Neural cell (in vitro differentiated cells): ENCODE measurements at regions not wholly inside any gene's neighbourhood (a gene's known extent, or its start where the extent isn't known, plus 50 kb on each side); places are given as distances from the start of the nearest gene placed in this dataset.

Experiments used
- H2AFZ ChIP-seq: fragments of 200-600, 300-800 bp; sonication (generic), shearing (Covaris generic); 2 replicates; pipeline ENCODE4 v1.6.0; 2014; ENCODE audit warnings: low read depth, mild to moderate bottlenecking, antibody characterized with exemption, low read length, moderate library complexity
- H3F3A ChIP-seq: fragments of 200-600 bp; shearing (Covaris generic); 2 replicates; pipeline ENCODE4 v1.6.1; 2016; ENCODE audit warnings: mild to moderate bottlenecking, moderate library complexity, mixed read lengths, antibody characterized with exemption, low read length; ENCODE audit not compliant: insufficient read depth, poor library complexity, severe bottlenecking
- H3K27ac ChIP-seq: fragments of 200-600, 300-800 bp; sonication (generic), shearing (Covaris generic); 2 replicates; pipeline ENCODE4 v1.5.1; 2014; ENCODE audit warnings: mild to moderate bottlenecking, low read length, moderate library complexity
- H3K27me3 ChIP-seq: fragments of 300-800, 200-600 bp; sonication (generic), shearing (Covaris generic); 2 replicates; pipeline ENCODE4 v1.6.0; 2014; ENCODE audit warnings: mild to moderate bottlenecking, low read depth, low read length, moderate library complexity; ENCODE audit not compliant: insufficient read depth
- H3K36me3 ChIP-seq: fragments of 300-800, 200-600 bp; sonication (generic), shearing (Covaris generic); 2 replicates; pipeline ENCODE4 v1.5.1; 2014; ENCODE audit warnings: mild to moderate bottlenecking, antibody characterized with exemption, low read length, moderate library complexity; ENCODE audit not compliant: insufficient read depth
- H3K4me2 ChIP-seq: fragments of 300-800, 200-600 bp; sonication (generic), shearing (Covaris generic); 2 replicates; pipeline ENCODE4 v1.6.0; 2014; ENCODE audit warnings: mild to moderate bottlenecking, low read length
- H3K4me3 ChIP-seq: fragments of 300-800, 200-600 bp; sonication (generic), shearing (Covaris generic); 2 replicates; pipeline ENCODE4 v1.5.1; 2014; ENCODE audit warnings: mild to moderate bottlenecking, low read length, moderate library complexity
- H3K79me2 ChIP-seq: fragments of 200-600 bp; shearing (Covaris generic); replicated peaks from 2 replicates; pipeline ENCODE4 v1.6.0; 2014; ENCODE audit warnings: mild to moderate bottlenecking, low read length, moderate library complexity; ENCODE audit not compliant: insufficient read depth
- H3K9ac ChIP-seq: fragments of 300-800, 200-600 bp; sonication (generic), shearing (Covaris generic); 2 replicates; pipeline ENCODE4 v1.6.1; 2016; ENCODE audit warnings: mild to moderate bottlenecking, low read length, mixed read lengths
- H3K9me2 ChIP-seq: fragments of 200-600 bp; shearing (Covaris generic); 2 replicates; pipeline ENCODE4 v1.6.1; 2016; ENCODE audit warnings: mild to moderate bottlenecking, low read length, mixed read lengths; ENCODE audit not compliant: insufficient read depth
- H3K9me3 ChIP-seq: fragments of 200-600, 300-800 bp; sonication (generic), shearing (Covaris generic); 2 replicates; pipeline ENCODE4 v1.6.1; 2016; ENCODE audit warnings: mild to moderate bottlenecking, mixed run types, low read length, moderate library complexity, mixed read lengths
- H4K20me1 ChIP-seq: fragments of 200-600 bp; shearing (Covaris generic); 2 replicates; pipeline ENCODE4 v1.6.1; 2016; ENCODE audit warnings: mild to moderate bottlenecking, mixed run types; ENCODE audit not compliant: insufficient read depth
- EP300 ChIP-seq: fragments of 450-650 bp; conservative IDR thresholded peaks from 2 replicates; pipeline ENCODE4 v1.6.1; 2014; ENCODE audit warnings: antibody characterized with exemption, mild to moderate bottlenecking, moderate library complexity; ENCODE audit not compliant: poor library complexity, severe bottlenecking
- EZH2 ChIP-seq: fragments of 200-600, 300-800 bp; shearing (Covaris generic), sonication (generic); IDR thresholded peaks from 2 replicates; pipeline ENCODE4 v1.6.1; 2014; ENCODE audit warnings: antibody characterized with exemption, low read length, borderline replicate concordance, mild to moderate bottlenecking; ENCODE audit not compliant: insufficient read depth, poor library complexity, severe bottlenecking
- MXI1 ChIP-seq: fragments of 450-650 bp; conservative IDR thresholded peaks from 2 replicates; pipeline ENCODE4 v1.6.1; 2014; ENCODE audit warnings: antibody characterized with exemption, mild to moderate bottlenecking; ENCODE audit not compliant: poor library complexity, severe bottlenecking
- POLR2AphosphoS5 ChIP-seq: IDR thresholded peaks from 2 replicates; pipeline ENCODE4 v1.6.1; 2012
- RAD21 ChIP-seq: fragments of 450-650 bp; conservative IDR thresholded peaks from 2 replicates; pipeline ENCODE4 v1.6.1; 2014; ENCODE audit warnings: antibody characterized with exemption, mild to moderate bottlenecking, moderate library complexity
- SMC3 ChIP-seq: fragments of 450-650 bp; conservative IDR thresholded peaks from 2 replicates; pipeline ENCODE4 v1.6.1; 2014; ENCODE audit warnings: antibody characterized with exemption, mild to moderate bottlenecking, moderate library complexity; ENCODE audit not compliant: poor library complexity
- TAF1 ChIP-seq: IDR thresholded peaks from 2 replicates; pipeline ENCODE4 v1.6.1; 2012; ENCODE audit warnings: low read depth
- TF ChIP-seq, protein P1 (sequence below): fragments of 450-650 bp; IDR thresholded peaks from 2 replicates; pipeline ENCODE4 v1.5.1; 2014; ENCODE audit warnings: antibody characterized with exemption, mild to moderate bottlenecking, moderate library complexity; ENCODE audit not compliant: poor library complexity, severe bottlenecking
- TF ChIP-seq, protein P2 (sequence below): IDR thresholded peaks from 2 replicates; pipeline ENCODE4 v1.6.1; 2012; ENCODE audit warnings: borderline replicate concordance

DNA sequence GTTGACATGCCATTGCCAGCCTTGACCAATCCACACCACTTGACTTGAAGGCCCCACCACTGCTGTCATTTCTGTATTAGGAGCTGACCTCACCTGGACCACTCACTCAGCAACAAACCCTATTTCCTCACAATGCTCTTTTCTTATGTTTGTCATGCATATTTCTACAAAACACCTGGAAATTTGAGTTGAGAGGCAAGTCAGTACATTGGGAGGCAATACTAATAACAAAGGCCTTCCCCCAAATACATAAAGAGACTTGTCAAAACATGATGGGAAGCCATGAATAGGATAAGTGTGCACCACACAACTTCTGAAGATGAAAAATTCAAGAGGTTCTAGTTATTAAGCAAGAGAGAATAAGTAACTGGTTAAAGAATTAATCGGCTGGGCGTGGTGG, 77.9 kb upstream of the POU2AF2 start:
- Histone ChIP-seq H3K9ac (no peak overlapping the region), H3F3A (no peaks in the 10 kb centered on the region), H3K4me3 (no peak overlapping the region), H3K27me3 (no peaks in the 10 kb centered on the region), H3K9me3 (no peaks in the 10 kb centered on the region), H3K9me2 (no peaks in the 10 kb centered on the region), H3K27ac (no peak overlapping the region), H3K79me2 (no peaks in the 10 kb centered on the region), H3K4me2 (no peak overlapping the region), H4K20me1 (no peaks in the 10 kb centered on the region), H3K36me3 (no peaks in the 10 kb centered on the region), H2AFZ (no peak overlapping the region)
- TF ChIP-seq, protein P1, sequence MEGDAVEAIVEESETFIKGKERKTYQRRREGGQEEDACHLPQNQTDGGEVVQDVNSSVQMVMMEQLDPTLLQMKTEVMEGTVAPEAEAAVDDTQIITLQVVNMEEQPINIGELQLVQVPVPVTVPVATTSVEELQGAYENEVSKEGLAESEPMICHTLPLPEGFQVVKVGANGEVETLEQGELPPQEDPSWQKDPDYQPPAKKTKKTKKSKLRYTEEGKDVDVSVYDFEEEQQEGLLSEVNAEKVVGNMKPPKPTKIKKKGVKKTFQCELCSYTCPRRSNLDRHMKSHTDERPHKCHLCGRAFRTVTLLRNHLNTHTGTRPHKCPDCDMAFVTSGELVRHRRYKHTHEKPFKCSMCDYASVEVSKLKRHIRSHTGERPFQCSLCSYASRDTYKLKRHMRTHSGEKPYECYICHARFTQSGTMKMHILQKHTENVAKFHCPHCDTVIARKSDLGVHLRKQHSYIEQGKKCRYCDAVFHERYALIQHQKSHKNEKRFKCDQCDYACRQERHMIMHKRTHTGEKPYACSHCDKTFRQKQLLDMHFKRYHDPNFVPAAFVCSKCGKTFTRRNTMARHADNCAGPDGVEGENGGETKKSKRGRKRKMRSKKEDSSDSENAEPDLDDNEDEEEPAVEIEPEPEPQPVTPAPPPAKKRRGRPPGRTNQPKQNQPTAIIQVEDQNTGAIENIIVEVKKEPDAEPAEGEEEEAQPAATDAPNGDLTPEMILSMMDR: no peak

DNA sequence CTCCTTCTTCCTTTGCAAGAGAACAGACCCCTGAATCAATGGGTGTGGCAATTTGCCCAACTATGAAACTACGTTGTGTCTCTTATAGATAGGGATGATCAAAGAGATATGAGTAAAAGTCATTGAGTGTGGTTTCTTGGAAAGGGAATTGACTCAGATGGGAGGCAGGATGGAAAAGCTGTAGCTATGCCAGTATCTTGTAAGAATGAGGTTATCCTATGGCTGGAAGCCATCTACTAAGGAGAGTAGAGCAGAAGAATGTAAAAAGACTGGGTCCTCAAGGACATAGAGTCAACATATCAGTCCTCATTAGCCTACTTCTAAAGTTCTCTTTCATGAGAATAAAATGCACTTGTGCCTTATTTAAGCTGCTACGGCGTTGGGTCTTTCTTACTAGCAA, 78.9 kb upstream of the POU2AF2 start:
- no peak overlapping the region for H3K4me2 ChIP-seq
- no peaks in the 10 kb centered on the region for H4K20me1 ChIP-seq
- no peak overlapping the region for H3K9ac ChIP-seq
- H3K27ac ChIP-seq: no peak overlapping the region
- no peaks in the 10 kb centered on the region for H3F3A ChIP-seq
- no peaks in the 10 kb centered on the region for H3K36me3 ChIP-seq
- no peaks in the 10 kb centered on the region for H3K27me3 ChIP-seq
- H3K9me2 ChIP-seq: no peaks in the 10 kb centered on the region
- no peak for TF ChIP-seq TAF1
- TF ChIP-seq EZH2: no peak
- TF ChIP-seq MXI1: no peak
- TF ChIP-seq RAD21: no peak
- TF ChIP-seq POLR2AphosphoS5: no peak
- TF ChIP-seq EP300: no peak
- TF ChIP-seq, protein P1: no peak
- TF ChIP-seq SMC3: no peak
- TF ChIP-seq, protein P2, sequence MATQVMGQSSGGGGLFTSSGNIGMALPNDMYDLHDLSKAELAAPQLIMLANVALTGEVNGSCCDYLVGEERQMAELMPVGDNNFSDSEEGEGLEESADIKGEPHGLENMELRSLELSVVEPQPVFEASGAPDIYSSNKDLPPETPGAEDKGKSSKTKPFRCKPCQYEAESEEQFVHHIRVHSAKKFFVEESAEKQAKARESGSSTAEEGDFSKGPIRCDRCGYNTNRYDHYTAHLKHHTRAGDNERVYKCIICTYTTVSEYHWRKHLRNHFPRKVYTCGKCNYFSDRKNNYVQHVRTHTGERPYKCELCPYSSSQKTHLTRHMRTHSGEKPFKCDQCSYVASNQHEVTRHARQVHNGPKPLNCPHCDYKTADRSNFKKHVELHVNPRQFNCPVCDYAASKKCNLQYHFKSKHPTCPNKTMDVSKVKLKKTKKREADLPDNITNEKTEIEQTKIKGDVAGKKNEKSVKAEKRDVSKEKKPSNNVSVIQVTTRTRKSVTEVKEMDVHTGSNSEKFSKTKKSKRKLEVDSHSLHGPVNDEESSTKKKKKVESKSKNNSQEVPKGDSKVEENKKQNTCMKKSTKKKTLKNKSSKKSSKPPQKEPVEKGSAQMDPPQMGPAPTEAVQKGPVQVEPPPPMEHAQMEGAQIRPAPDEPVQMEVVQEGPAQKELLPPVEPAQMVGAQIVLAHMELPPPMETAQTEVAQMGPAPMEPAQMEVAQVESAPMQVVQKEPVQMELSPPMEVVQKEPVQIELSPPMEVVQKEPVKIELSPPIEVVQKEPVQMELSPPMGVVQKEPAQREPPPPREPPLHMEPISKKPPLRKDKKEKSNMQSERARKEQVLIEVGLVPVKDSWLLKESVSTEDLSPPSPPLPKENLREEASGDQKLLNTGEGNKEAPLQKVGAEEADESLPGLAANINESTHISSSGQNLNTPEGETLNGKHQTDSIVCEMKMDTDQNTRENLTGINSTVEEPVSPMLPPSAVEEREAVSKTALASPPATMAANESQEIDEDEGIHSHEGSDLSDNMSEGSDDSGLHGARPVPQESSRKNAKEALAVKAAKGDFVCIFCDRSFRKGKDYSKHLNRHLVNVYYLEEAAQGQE: no peak
- H2AFZ ChIP-seq: no peak overlapping the region
- H3K4me3 ChIP-seq: no peak overlapping the region
- no peaks in the 10 kb centered on the region for H3K9me3 ChIP-seq
- no peaks in the 10 kb centered on the region for H3K79me2 ChIP-seq
